ENCODE measurements at regions not wholly inside any gene's neighbourhood (a gene's known extent, or its start where the extent isn't known, plus 50 kb on each side); places are given as distances from the start of the nearest gene placed in this dataset.

DNA sequence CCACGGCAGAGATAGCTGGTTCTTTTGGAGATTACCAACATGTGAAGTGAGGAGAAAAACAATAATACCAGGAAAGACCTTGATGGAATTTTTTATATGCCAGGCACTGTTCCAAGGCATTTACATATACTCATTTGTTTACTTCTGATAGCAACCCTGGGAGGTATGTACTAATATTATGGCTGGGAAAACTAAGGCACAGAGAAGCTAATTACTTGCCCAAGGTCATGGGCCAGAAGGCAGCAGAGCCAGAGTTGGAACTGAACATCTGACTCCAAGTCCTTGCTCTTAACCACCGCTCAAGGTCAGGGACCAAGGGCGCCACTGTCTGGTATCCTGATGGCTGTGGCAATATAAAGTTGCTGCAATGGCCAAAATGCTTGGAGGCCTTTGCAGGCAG lies 97.0 kb upstream of the KCNG1 start:
- Histone ChIP-seq H3K36me3 (ENCODE audit: control insufficient read depth in 2 of 2, insufficient read depth in 2 of 2, low read length in 2 of 2) (no peaks in the 10 kb centered on the region), H3K27me3 (ENCODE audit: control insufficient read depth in 1 of 2, insufficient read depth in 2 of 2, low read length in 2 of 2) (peaks cover 0 to 3% of the 10 kb centered on the region in 2 donors), H3K4me3 (ENCODE audit: low read length in 2 of 2) (no peak overlapping the region), H3K9me3 (ENCODE audit: control insufficient read depth in 2 of 2, low read length in 2 of 2) (no peaks in the 10 kb centered on the region), H3K9ac (ENCODE audit: low read length in 2 of 2) (no peak overlapping the region), H3K27ac (ENCODE audit: low read length) (no peak overlapping the region), H3K4me1 (ENCODE audit: control insufficient read depth, insufficient read depth, low read length) (peaks cover 54% of the 10 kb centered on the region)

DNA sequence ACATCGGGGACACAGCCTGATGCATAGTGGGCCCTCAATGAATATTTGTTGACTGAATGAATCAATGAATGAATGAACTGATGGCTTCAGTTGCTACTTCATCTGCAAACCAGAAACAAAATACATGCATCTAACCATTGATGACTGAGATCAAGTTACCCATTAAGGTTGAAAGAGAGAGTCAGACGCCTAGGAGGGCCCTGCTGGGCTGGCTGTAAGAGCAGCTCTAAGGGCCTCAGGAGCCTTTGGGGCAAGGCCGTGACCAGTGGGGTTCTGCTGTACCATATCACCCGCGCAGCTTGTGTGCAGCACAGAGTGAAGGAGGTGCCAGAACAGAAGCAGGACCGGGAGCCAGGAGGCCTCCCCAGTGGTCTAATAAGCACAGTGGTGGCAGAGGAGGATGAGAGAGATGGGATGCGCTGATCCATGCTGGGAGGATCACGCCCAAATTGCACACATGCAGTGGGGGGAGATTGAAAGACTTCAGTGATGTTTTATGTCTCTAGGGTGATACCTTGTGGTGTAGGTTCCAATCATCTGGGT lies 96.1 kb upstream of the KCNG1 start:
- Histone ChIP-seq H3K9ac (ENCODE audit: low read length in 2 of 2) (no peak overlapping the region), H3K36me3 (ENCODE audit: control insufficient read depth in 2 of 2, insufficient read depth in 2 of 2, low read length in 2 of 2) (no peaks in the 10 kb centered on the region), H3K4me1 (ENCODE audit: control insufficient read depth, insufficient read depth, low read length) (peaks cover 52% of the 10 kb centered on the region), H3K4me3 (ENCODE audit: low read length in 2 of 2) (no peak overlapping the region), H3K27ac (ENCODE audit: low read length) (no peak overlapping the region), H3K27me3 (ENCODE audit: control insufficient read depth in 1 of 2, insufficient read depth in 2 of 2, low read length in 2 of 2) (peaks cover 0 to 3% of the 10 kb centered on the region in 2 donors), H3K9me3 (ENCODE audit: control insufficient read depth in 2 of 2, low read length in 2 of 2) (no peaks in the 10 kb centered on the region)

DNA sequence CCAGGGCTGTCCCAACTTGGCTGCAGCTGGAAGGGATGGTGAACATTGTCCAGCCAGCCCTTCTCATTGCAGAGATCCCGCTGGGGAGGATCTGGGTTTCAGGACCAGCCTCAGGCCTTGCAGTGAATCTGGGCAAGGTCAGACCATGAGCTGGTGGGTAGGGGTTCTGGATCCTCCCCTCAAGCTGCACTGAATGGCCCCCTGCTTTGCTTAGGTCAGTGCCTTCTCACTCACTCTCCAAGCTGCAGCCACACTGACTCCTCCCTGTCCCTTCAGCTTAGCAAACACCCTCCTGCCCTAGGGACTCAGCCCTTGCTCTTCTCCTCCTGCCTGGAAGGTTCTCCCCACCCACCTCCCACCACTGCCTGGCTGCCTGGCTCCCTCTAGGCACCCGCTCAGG lies 95.3 kb upstream of the KCNG1 start:
- peaks cover 48% of the 10 kb centered on the region for H3K4me1 ChIP-seq (ENCODE audit: control insufficient read depth, insufficient read depth, low read length)
- no peak overlapping the region for H3K9ac ChIP-seq (ENCODE audit: low read length in 2 of 2)
- H3K9me3 ChIP-seq (ENCODE audit: control insufficient read depth in 2 of 2, low read length in 2 of 2), result no peaks in the 10 kb centered on the region
- H3K36me3 ChIP-seq (ENCODE audit: control insufficient read depth in 2 of 2, insufficient read depth in 2 of 2, low read length in 2 of 2), result no peaks in the 10 kb centered on the region
- H3K4me3 ChIP-seq (ENCODE audit: low read length in 2 of 2), result no peak overlapping the region
- peaks cover 0 to 3% of the 10 kb centered on the region in 2 donors for H3K27me3 ChIP-seq (ENCODE audit: control insufficient read depth in 1 of 2, insufficient read depth in 2 of 2, low read length in 2 of 2)
- no peak overlapping the region for H3K27ac ChIP-seq (ENCODE audit: low read length)

DNA sequence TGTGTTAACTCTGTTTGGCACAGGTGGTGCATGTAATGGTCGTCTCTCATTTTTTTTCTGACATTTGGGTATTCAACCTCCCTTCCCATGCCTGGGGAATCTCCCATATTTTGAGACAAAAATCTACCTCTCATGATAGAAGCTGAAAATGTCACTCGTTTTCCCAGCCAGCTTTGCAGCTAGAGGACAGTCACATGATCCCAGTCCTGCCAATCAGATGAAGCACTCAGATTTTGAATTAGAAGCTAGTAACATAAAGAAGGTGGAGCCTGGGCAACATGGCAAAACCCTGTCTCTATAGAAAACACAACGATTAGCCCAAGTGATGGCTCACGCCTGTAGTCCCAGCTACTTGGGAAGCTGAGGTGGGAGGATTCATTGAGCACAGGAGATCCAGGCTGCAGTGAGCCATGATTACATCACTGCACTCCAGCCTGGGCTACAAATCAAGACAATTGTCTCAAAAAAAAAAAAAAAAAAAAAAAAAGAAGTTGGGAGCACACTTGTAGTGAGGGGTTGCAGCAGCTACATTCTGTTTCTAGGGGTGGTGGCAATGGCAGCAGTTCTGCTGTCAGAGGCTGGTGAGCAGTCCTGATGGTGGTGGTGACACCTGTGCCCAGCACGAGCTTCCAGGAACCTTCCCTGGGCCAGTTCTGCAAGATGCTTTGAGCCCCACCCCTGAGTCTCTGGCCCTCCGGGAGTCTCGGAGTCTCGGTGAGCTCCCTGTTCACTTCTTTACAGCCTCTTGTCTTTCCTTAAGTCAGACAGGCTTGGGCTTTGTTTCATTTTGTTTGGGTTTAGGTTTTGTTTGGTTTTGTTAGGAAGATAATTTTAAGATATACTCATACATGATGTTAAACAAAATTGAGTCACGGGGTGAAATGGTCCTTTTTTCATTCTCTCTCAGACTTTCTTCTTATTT lies 94.1 kb upstream of the KCNG1 start:
- peaks cover 0 to 2% of the 10 kb centered on the region in 2 donors for H3K27me3 ChIP-seq (ENCODE audit: control insufficient read depth in 1 of 2, insufficient read depth in 2 of 2, low read length in 2 of 2)
- no peak overlapping the region for H3K9ac ChIP-seq (ENCODE audit: low read length in 2 of 2)
- no peak overlapping the region for H3K4me3 ChIP-seq (ENCODE audit: low read length in 2 of 2)
- peaks cover 36% of the 10 kb centered on the region for H3K4me1 ChIP-seq (ENCODE audit: control insufficient read depth, insufficient read depth, low read length)
- H3K9me3 ChIP-seq (ENCODE audit: control insufficient read depth in 2 of 2, low read length in 2 of 2), result no peaks in the 10 kb centered on the region
- H3K27ac ChIP-seq (ENCODE audit: low read length), result no peak overlapping the region
- H3K36me3 ChIP-seq (ENCODE audit: control insufficient read depth in 2 of 2, insufficient read depth in 2 of 2, low read length in 2 of 2), result no peaks in the 10 kb centered on the region

DNA sequence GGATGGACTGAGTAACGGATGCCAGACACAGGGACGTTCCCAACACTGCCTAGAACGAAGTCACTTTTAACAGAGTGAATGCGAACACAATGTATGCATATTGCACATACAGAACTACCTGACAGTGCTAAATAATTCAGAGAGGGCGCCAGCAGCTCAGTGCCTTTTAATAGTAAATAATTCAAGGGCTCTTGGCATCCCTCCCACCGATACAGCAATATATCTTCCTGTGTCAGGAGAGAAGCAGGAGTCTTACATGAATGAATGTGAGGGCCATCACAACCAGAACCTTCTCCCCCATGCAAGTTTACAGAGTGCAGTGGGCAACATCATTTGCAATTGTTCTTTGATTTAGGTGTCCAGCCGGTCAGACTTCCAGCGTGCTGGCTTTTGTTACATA lies 88.4 kb upstream of the KCNG1 start:
- Histone ChIP-seq H3K36me3 (ENCODE audit: control insufficient read depth in 2 of 2, insufficient read depth in 2 of 2, low read length in 2 of 2) (no peaks in the 10 kb centered on the region), H3K27me3 (ENCODE audit: control insufficient read depth in 1 of 2, insufficient read depth in 2 of 2, low read length in 2 of 2) (no peaks in the 10 kb centered on the region), H3K27ac (ENCODE audit: low read length) (no peak overlapping the region), H3K9me3 (ENCODE audit: control insufficient read depth in 2 of 2, low read length in 2 of 2) (no peaks in the 10 kb centered on the region), H3K9ac (ENCODE audit: low read length in 2 of 2) (no peak overlapping the region), H3K4me1 (ENCODE audit: control insufficient read depth, insufficient read depth, low read length) (no peaks in the 10 kb centered on the region), H3K4me3 (ENCODE audit: low read length in 2 of 2) (no peak overlapping the region)

DNA sequence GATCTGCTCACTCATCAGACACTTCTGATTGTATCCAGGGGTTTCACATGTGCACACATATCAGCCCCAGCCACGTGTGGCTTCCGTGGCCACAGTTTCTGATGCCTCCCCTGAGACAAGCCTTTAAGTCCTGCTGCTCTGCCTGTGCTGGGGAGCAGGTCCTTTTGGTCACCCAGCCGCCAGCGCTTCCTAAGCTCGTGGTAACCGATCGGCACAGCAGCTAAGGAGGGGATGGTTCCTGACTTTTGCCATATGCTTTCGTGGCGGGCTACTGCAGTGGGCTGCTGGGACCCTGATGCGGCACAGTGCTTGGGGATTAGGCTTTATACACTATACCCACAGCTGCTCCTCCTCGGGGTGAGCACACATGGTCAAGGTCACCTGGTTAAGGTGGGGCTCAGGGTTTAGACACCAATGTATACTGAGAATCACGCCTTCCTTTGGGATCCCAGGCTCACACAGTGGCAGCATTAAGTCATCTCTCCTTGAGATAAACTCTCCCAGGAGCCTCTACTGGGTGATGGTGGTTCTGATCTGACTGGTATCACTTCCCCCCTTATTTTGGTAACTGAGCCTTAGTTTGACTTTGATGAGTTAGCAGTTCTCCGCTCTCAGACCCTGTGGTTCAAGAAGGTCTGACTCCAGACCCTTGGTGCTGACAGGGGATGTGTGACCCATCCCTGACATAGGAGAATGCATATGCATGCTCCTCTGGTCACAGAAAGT lies 85.9 kb upstream of the KCNG1 start:
- Histone ChIP-seq H3K27me3 (ENCODE audit: control insufficient read depth in 1 of 2, insufficient read depth in 2 of 2, low read length in 2 of 2) (no peaks in the 10 kb centered on the region), H3K9ac (ENCODE audit: low read length in 2 of 2) (no peak overlapping the region), H3K36me3 (ENCODE audit: control insufficient read depth in 2 of 2, insufficient read depth in 2 of 2, low read length in 2 of 2) (no peaks in the 10 kb centered on the region), H3K4me3 (ENCODE audit: low read length in 2 of 2) (no peak overlapping the region), H3K4me1 (ENCODE audit: control insufficient read depth, insufficient read depth, low read length) (no peaks in the 10 kb centered on the region), H3K9me3 (ENCODE audit: control insufficient read depth in 2 of 2, low read length in 2 of 2) (no peaks in the 10 kb centered on the region), H3K27ac (ENCODE audit: low read length) (no peak overlapping the region)

DNA sequence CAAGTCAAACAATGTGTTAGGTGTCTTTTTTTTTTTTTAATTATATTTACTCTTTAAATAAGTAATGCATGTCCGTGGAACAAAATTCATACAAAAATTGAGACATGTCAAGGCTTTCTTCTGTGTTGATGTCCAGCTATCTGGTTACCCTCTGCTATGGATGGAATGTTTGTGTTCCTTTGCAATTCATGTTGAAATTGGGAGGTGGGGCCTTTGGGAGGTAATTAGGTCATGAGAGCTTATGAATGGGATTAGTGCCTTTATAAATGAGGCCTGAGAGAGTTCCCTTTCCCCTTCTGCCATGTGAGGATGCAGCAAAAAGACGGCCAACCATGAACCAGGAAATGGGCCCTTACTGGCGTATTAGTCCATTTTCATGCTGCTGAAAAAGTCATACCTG lies 83.1 kb upstream of the KCNG1 start:
- no peak overlapping the region for H3K27ac ChIP-seq (ENCODE audit: low read length)
- H3K36me3 ChIP-seq (ENCODE audit: control insufficient read depth in 2 of 2, insufficient read depth in 2 of 2, low read length in 2 of 2), result no peaks in the 10 kb centered on the region
- H3K27me3 ChIP-seq (ENCODE audit: control insufficient read depth in 1 of 2, insufficient read depth in 2 of 2, low read length in 2 of 2), result no peaks in the 10 kb centered on the region
- H3K4me1 ChIP-seq (ENCODE audit: control insufficient read depth, insufficient read depth, low read length), result no peaks in the 10 kb centered on the region
- H3K9ac ChIP-seq (ENCODE audit: low read length in 2 of 2), result no peak overlapping the region
- H3K4me3 ChIP-seq (ENCODE audit: low read length in 2 of 2), result no peak overlapping the region
- H3K9me3 ChIP-seq (ENCODE audit: control insufficient read depth in 2 of 2, low read length in 2 of 2), result no peaks in the 10 kb centered on the region

DNA sequence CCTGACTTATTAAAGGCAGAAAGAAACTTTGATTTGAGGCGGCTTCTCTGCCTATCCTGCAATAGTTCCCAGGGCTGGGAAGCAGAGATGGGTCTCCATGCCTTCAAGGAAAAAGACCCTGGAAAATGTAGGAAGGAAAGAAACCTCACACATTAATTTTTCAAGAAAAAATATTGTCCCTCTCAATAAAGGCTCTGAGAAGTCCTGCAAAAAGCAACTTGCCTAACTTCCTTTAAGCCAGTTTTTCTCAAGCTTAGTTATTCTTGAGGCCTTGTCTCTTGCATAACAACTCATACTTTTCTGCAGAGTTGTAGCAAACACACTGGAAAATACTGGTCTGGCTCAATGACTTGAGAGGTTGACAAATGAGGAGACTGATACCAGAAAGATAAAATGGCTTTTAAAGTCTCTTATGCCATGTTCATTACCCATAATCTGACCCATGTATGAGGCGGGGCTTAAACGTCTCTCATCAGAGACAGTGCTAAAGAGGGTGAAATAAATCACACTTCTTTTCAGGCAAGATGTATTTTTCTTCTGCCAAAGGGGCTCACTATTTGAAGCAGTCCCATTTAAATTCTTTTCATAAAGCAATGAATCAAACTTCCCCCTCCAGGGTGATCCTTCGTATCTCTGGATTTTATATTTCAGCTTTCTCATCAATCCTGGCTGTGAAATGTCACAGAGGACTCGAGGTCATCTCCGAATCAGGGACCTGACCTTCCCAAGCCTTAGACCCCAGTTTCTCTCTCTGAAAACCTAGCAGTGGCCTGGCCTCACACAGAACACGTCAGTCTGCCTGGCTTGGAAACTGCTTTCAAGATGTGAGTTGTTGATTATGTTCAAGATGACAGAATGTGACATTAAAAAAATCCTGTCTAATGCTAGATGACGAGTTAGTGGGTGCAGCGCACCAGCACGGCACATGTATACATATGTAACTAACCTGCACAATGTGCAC lies 82.3 kb upstream of the KCNG1 start:
- H3K4me3 ChIP-seq (ENCODE audit: low read length in 2 of 2), result no peak overlapping the region
- H3K9me3 ChIP-seq (ENCODE audit: control insufficient read depth in 2 of 2, low read length in 2 of 2), result no peaks in the 10 kb centered on the region
- no peak overlapping the region for H3K9ac ChIP-seq (ENCODE audit: low read length in 2 of 2)
- H3K27ac ChIP-seq (ENCODE audit: low read length), result no peak overlapping the region
- no peaks in the 10 kb centered on the region for H3K36me3 ChIP-seq (ENCODE audit: control insufficient read depth in 2 of 2, insufficient read depth in 2 of 2, low read length in 2 of 2)
- no peaks in the 10 kb centered on the region for H3K4me1 ChIP-seq (ENCODE audit: control insufficient read depth, insufficient read depth, low read length)
- no peaks in the 10 kb centered on the region for H3K27me3 ChIP-seq (ENCODE audit: control insufficient read depth in 1 of 2, insufficient read depth in 2 of 2, low read length in 2 of 2)

DNA sequence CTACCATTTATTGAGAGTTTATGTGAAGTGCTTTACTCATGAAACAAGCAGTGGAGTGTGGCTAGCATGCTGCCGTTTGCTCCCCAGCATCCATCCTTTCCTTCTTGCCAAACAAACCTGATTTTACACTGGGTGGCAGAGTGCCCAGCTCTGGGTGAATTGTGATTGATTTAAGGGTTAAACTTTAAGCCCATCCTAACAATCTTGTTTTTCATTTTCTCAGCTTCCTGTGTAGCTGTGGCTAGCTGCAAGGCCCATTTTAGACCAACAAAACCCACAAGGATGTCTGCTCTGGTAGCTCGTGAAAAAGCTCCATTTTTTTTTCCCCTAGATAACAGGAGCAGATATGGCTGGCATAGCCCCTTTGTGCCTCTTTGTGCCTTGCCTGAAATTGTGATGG lies 77.7 kb upstream of the KCNG1 start:
- no peaks in the 10 kb centered on the region for H3K27me3 ChIP-seq (ENCODE audit: control insufficient read depth in 1 of 2, insufficient read depth in 2 of 2, low read length in 2 of 2)
- no peak overlapping the region for H3K9ac ChIP-seq (ENCODE audit: low read length in 2 of 2)
- H3K4me1 ChIP-seq (ENCODE audit: control insufficient read depth, insufficient read depth, low read length), result no peaks in the 10 kb centered on the region
- no peak overlapping the region for H3K4me3 ChIP-seq (ENCODE audit: low read length in 2 of 2)
- no peak overlapping the region for H3K27ac ChIP-seq (ENCODE audit: low read length)
- no peaks in the 10 kb centered on the region for H3K9me3 ChIP-seq (ENCODE audit: control insufficient read depth in 2 of 2, low read length in 2 of 2)
- H3K36me3 ChIP-seq (ENCODE audit: control insufficient read depth in 2 of 2, insufficient read depth in 2 of 2, low read length in 2 of 2), result no peaks in the 10 kb centered on the region

DNA sequence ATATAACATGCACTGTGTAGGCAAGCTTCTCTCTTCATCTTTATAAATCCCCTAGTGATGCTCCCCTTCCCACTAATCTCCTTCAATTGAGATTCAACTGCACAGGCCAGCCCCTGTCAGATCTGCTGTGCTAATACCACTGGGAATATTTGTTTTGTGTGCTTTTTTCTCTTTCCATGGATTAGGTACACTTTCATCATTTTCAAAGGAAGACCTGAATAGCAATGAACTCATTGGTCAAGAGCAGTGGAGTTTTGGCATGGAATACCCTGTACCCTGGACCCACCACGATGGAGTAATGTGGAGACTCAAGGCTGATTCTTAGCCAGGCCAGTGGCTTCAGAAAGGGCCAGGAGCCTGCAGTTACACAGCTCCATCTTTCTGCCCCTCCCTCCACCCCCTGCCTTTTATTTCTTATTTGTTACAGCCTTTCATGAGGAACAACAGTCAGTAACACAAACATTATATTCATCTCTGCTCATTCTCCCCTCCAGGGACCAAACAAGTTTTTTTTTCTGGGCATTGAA lies 75.4 kb upstream of the KCNG1 start:
- no peak overlapping the region for H3K4me3 ChIP-seq (ENCODE audit: low read length in 2 of 2)
- H3K27ac ChIP-seq (ENCODE audit: low read length), result no peak overlapping the region
- no peak overlapping the region for H3K9ac ChIP-seq (ENCODE audit: low read length in 2 of 2)
- H3K9me3 ChIP-seq (ENCODE audit: control insufficient read depth in 2 of 2, low read length in 2 of 2), result no peaks in the 10 kb centered on the region
- peaks cover 0 to 2% of the 10 kb centered on the region in 2 donors for H3K27me3 ChIP-seq (ENCODE audit: control insufficient read depth in 1 of 2, insufficient read depth in 2 of 2, low read length in 2 of 2)
- no peaks in the 10 kb centered on the region for H3K36me3 ChIP-seq (ENCODE audit: control insufficient read depth in 2 of 2, insufficient read depth in 2 of 2, low read length in 2 of 2)
- H3K4me1 ChIP-seq (ENCODE audit: control insufficient read depth, insufficient read depth, low read length), result no peaks in the 10 kb centered on the region

Measured in stomach smooth muscle (tissue), 2 donors.